ENCODE measurements at regions not wholly inside any gene's neighbourhood (a gene's known extent, or its start where the extent isn't known, plus 50 kb on each side); places are given as distances from the start of the nearest gene placed in this dataset.
A peak's percentile ranks its signal among the peaks of the same experiment; 100 is the strongest.

DNA sequence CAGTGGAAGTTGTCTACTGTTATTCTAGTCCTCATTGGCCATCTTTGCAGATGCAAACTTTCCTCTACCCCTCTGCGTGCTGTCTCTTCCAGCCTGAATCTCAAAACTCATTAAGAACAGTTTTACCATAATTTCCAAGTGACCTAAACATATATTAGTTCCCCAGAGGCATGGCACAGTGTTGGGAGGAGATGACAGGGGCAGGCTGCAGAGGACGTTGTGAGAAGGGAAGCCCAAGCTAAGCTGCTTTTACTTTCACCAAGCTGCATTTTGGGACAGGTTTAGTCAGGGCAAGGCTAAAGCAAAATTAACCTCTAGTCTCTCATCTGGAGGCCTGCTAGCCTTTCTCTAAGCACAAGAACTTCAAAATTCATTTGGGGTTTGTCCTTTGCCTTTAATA lies 318.6 kb upstream of the SATB1 start:
- H3K9me3 ChIP-seq (ENCODE audit: low read length), result no peaks in the 10 kb centered on the region
- peak overlapping the region; percentile 94 for H2AFZ ChIP-seq (ENCODE audit: low read length)
- H3K36me3 ChIP-seq (ENCODE audit: insufficient read depth, low read length), result no peaks in the 10 kb centered on the region
- peak overlapping the region; percentile 8 for H3K4me3 ChIP-seq (ENCODE audit: low read depth, low read length, poor library complexity, severe bottlenecking)
- H4K20me1 ChIP-seq (ENCODE audit: insufficient read depth, low read length), result no peaks in the 10 kb centered on the region
- ChIA-PET CTCF (ENCODE audit: unreplicated experiment) (no interaction called here), POLR2A (interaction anchor here (1.2 kb wide), 1 partner anchor 21 kb away, joined by 3 read pairs; no protein-coding TSS in a partner anchor)
- H3K9me2 ChIP-seq (ENCODE audit: insufficient read depth, low read length), result no peaks in the 10 kb centered on the region
- H3K27ac ChIP-seq (ENCODE audit: low read depth, low read length, poor library complexity, severe bottlenecking), result peak overlapping the region; percentile 32
- intact Hi-C loops (cut with micrococcal nuclease; ENCODE audit: unreplicated experiment), result loop anchor here (5.0 to 10.0 kb wide), 4 partner anchors 521 to 1549 kb away; partner anchors contain the start of genes KAT2B and SGO1
- peaks cover 100% of the 10 kb centered on the region for H3K4me1 ChIP-seq (ENCODE audit: insufficient read depth, low read length, poor library complexity, severe bottlenecking)
- peak; percentile 43 for DNase-seq (ENCODE audit: low spot score)
- BruUV-seq (replicated peaks), result no TSS peak
- H3K79me2 ChIP-seq (ENCODE audit: insufficient read depth, low read depth, low read length), result no peaks in the 10 kb centered on the region
- peak overlapping the region; percentile 56 for H3K4me2 ChIP-seq (ENCODE audit: low read length)
- TF ChIP-seq, protein P1, sequence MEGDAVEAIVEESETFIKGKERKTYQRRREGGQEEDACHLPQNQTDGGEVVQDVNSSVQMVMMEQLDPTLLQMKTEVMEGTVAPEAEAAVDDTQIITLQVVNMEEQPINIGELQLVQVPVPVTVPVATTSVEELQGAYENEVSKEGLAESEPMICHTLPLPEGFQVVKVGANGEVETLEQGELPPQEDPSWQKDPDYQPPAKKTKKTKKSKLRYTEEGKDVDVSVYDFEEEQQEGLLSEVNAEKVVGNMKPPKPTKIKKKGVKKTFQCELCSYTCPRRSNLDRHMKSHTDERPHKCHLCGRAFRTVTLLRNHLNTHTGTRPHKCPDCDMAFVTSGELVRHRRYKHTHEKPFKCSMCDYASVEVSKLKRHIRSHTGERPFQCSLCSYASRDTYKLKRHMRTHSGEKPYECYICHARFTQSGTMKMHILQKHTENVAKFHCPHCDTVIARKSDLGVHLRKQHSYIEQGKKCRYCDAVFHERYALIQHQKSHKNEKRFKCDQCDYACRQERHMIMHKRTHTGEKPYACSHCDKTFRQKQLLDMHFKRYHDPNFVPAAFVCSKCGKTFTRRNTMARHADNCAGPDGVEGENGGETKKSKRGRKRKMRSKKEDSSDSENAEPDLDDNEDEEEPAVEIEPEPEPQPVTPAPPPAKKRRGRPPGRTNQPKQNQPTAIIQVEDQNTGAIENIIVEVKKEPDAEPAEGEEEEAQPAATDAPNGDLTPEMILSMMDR (conservative IDR thresholded peaks at IDR 0.05; ENCODE audit: low read length), result no peak
- TF ChIP-seq EZH2phosphoT487 (IDR thresholded peaks at IDR 0.05; ENCODE audit: borderline replicate concordance, low read depth, low read length), result no peak

- Histone ChIP-seq H4K20me1 (ENCODE audit: insufficient read depth, low read length) (no peaks in the 10 kb centered on the region), H3K4me2 (ENCODE audit: low read length) (peak overlapping the region; percentile 82), H3K4me3 (ENCODE audit: low read depth, low read length, poor library complexity, severe bottlenecking) (peak overlapping the region; percentile 60), H3K36me3 (ENCODE audit: insufficient read depth, low read length) (no peaks in the 10 kb centered on the region), H3K9me2 (ENCODE audit: insufficient read depth, low read length) (no peaks in the 10 kb centered on the region), H3K4me1 (ENCODE audit: insufficient read depth, low read length, poor library complexity, severe bottlenecking) (peaks cover 73% of the 10 kb centered on the region), H3K79me2 (ENCODE audit: insufficient read depth, low read depth, low read length) (no peaks in the 10 kb centered on the region), H3K27ac (ENCODE audit: low read depth, low read length, poor library complexity, severe bottlenecking) (peak overlapping the region; percentile 91), H3K9me3 (ENCODE audit: low read length) (no peaks in the 10 kb centered on the region), H2AFZ (ENCODE audit: low read length) (peak overlapping the region; percentile 65)
- BruUV-seq (replicated peaks), result TSS peak; percentile 87
- intact Hi-C loops (cut with micrococcal nuclease; ENCODE audit: unreplicated experiment), result loop anchor here (5.0 to 10.0 kb wide), 4 partner anchors 519 to 1546 kb away; partner anchors contain the start of genes KAT2B and SGO1
- TF ChIP-seq EZH2phosphoT487 (IDR thresholded peaks at IDR 0.05; ENCODE audit: borderline replicate concordance, low read depth, low read length), result no peak
- TF ChIP-seq, protein P1 (conservative IDR thresholded peaks at IDR 0.05; ENCODE audit: low read length), result no peak
- POLR2A ChIA-PET, result interaction anchor here (0.8 to 3.7 kb wide), 3 partner anchors 9 to 25 kb away, joined by 3 to 27 read pairs (median 3); no protein-coding TSS in a partner anchor
- CTCF ChIA-PET (ENCODE audit: unreplicated experiment), result no interaction called here
- DNase-seq (ENCODE audit: low spot score), result peak; percentile 76
These were observed 315.8 kb upstream of the SATB1 start for GRCh38 chr3:18740631-18741583.

Data from OCI-LY7 (cell line).